ENCODE measurements at regions not wholly inside any gene's neighbourhood (a gene's known extent, or its start where the extent isn't known, plus 50 kb on each side); places are given as distances from the start of the nearest gene placed in this dataset.

DNA sequence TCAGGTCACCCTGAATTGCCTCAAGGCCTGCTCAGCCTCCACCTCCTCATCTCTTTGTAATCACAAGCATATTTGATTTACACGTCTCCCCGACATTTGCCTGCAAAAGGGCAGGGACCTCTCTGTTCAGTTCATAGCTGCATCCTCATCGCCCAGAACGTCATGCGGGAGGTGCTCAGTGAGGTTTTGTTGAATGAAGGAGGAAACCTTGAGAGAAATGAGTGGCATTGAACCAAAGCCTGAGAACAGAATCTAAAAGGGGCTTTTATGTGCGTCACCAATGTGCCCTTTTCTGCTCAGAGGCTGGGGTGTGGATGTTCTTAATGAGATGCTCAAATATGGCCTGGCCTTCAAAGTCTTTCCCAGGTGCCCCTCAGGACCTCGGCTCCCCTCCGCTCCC is 50.0 kb upstream of the LHX5 start:
- Mint-ChIP-seq H3K4me1 (no peaks in the 10 kb centered on the region), H3K27me3 (ENCODE audit: insufficient read depth) (peaks cover 58% of the 10 kb centered on the region), H3K9me3 (peaks cover 5% of the 10 kb centered on the region), H3K36me3 (ENCODE audit: low read depth) (no peaks in the 10 kb centered on the region), H3K27ac (no peak overlapping the region), H3K4me3 (no peak overlapping the region)
- H3K27ac ChIP-seq (ENCODE audit: low read depth, low read length): no peak overlapping the region
- no peak for DNase-seq
- no peak overlapping the region for H3K4me3 ChIP-seq (ENCODE audit: low read length)
- no peaks in the 10 kb centered on the region for H3K36me3 ChIP-seq (ENCODE audit: control insufficient read depth, insufficient read depth, low read length)
- H3K9me3 ChIP-seq (ENCODE audit: control insufficient read depth, low read length): no peaks in the 10 kb centered on the region
- no peak overlapping the region for H3K9ac ChIP-seq (ENCODE audit: extremely low read depth, low read length, poor library complexity, severe bottlenecking)
- WGBS, 2 experiments (ENCODE audit: insufficient coverage in 1 of 2, insufficient read length in 1 of 2): 82 to 92% methylated on average over 4 to 8 of the region's 8 CpGs
- no peaks in the 10 kb centered on the region for H3K4me1 ChIP-seq (ENCODE audit: control insufficient read depth, insufficient read depth, low read length)
- peaks cover 43% of the 10 kb centered on the region for H3K27me3 ChIP-seq (ENCODE audit: control insufficient read depth, insufficient read depth, low read length, poor library complexity, severe bottlenecking)
- TF ChIP-seq CTCF (conservative IDR thresholded peaks at IDR 0.05): no peak
